SU-DHL-6 (cell line): ENCODE measurements at regions not wholly inside any gene's neighbourhood (a gene's known extent, or its start where the extent isn't known, plus 50 kb on each side); places are given as distances from the start of the nearest gene placed in this dataset.

Experiments used
- H2AFZ ChIP-seq: fragments of 200-600 bp; sonication (generic); 2 replicates; pipeline ENCODE4 v1.6.1; 2014; ENCODE audit warnings: low read depth, mild to moderate bottlenecking, moderate library complexity, mixed read lengths, antibody characterized with exemption, low read length; ENCODE audit not compliant: severe bottlenecking
- H3F3A ChIP-seq: fragments of 200-600 bp; shearing (Covaris generic); 2 replicates; pipeline ENCODE4 v1.6.0; 2016; ENCODE audit warnings: antibody characterized with exemption, mild to moderate bottlenecking; ENCODE audit not compliant: insufficient read depth
- H3K27ac ChIP-seq: fragments of 200-600 bp; sonication (generic); 2 replicates; pipeline ENCODE4 v1.5.1; 2016; ENCODE audit warnings: low read depth, mild to moderate bottlenecking, low read length, moderate library complexity, mixed read lengths
- H3K27me3 ChIP-seq: fragments of 200-600 bp; sonication (generic), shearing (Covaris generic); 2 replicates; pipeline ENCODE4 v1.6.0; 2014; ENCODE audit warnings: mild to moderate bottlenecking, low read length
- H3K36me3 ChIP-seq: fragments of 200-600 bp; sonication (generic); 2 replicates; pipeline ENCODE4 v1.6.1; 2014; ENCODE audit warnings: mild to moderate bottlenecking, low read length, mixed read lengths
- H3K4me2 ChIP-seq: fragments of 300-600, 200-600 bp; shearing (Covaris generic), sonication (generic); 2 replicates; pipeline ENCODE4 v1.6.0; 2014; ENCODE audit warnings: low read length, low read depth, mild to moderate bottlenecking; ENCODE audit not compliant: poor library complexity, severe bottlenecking
- H3K4me3 ChIP-seq: fragments of 200-600 bp; sonication (generic); 2 replicates; pipeline ENCODE4 v1.5.1; 2014; ENCODE audit warnings: antibody characterized with exemption, low read length, mild to moderate bottlenecking, mixed read lengths; ENCODE audit not compliant: insufficient read depth, poor library complexity, severe bottlenecking
- H3K79me2 ChIP-seq: fragments of 200-600 bp; sonication (generic); 2 replicates; pipeline ENCODE4 v1.6.1; 2014; ENCODE audit warnings: mild to moderate bottlenecking, low read length, moderate library complexity; ENCODE audit not compliant: insufficient read depth
- H3K9ac ChIP-seq: fragments of 200-600 bp; sonication (generic); 2 replicates; pipeline ENCODE4 v1.7.0; 2014; ENCODE audit warnings: mild to moderate bottlenecking, low read length
- H3K9me2 ChIP-seq: fragments of 200-600 bp; sonication (generic); replicated peaks from 2 replicates; pipeline ENCODE4 v1.6.1; 2014; ENCODE audit warnings: low read length; ENCODE audit not compliant: insufficient read depth
- H3K9me3 ChIP-seq: fragments of 200-600 bp; sonication (generic); 2 replicates; pipeline ENCODE4 v1.6.1; 2014; ENCODE audit warnings: low read length, mixed read lengths; ENCODE audit not compliant: insufficient read depth
- H4K20me1 ChIP-seq: fragments of 200-600 bp; sonication (generic); 2 replicates; pipeline ENCODE4 v1.6.1; 2014; ENCODE audit warnings: low read depth, mild to moderate bottlenecking, antibody characterized with exemption, low read length, moderate library complexity, mixed read lengths
- CTCF ChIP-seq: fragments of 200-600 bp; sonication (generic); IDR thresholded peaks from one replicate; pipeline ENCODE4 v1.5.1; 2017; ENCODE audit warnings: antibody characterized with exemption, mild to moderate bottlenecking, low read length, moderate library complexity; ENCODE audit not compliant: insufficient read depth, poor library complexity, severe bottlenecking
- EZH2phosphoT487 ChIP-seq: fragments of 200-600 bp; sonication (generic), shearing (Covaris generic); conservative IDR thresholded peaks from 2 replicates; pipeline ENCODE4 v1.6.1; 2018; ENCODE audit warnings: mild to moderate bottlenecking, antibody characterized with exemption, low read length, moderate library complexity, mixed read lengths

GRCh38 chr3:106617276-106617675 lies 748.5 kb upstream of the CBLB start:
- H4K20me1 ChIP-seq, result no peaks in the 10 kb centered on the region
- H3F3A ChIP-seq, result no peaks in the 10 kb centered on the region
- H2AFZ ChIP-seq, result no peak overlapping the region
- H3K27me3 ChIP-seq, result no peaks in the 10 kb centered on the region
- H3K9me3 ChIP-seq, result 0 out of 2 replicates have a peak, but pooled peaks cover 9% of the 10 kb centered on the region
- TF ChIP-seq EZH2phosphoT487 (no peak), CTCF (no peak)
- no peak overlapping the region for H3K27ac ChIP-seq
- H3K9me2 ChIP-seq, result no peaks in the 10 kb centered on the region
- no peak overlapping the region for H3K4me2 ChIP-seq
- no peak overlapping the region for H3K9ac ChIP-seq
- H3K4me3 ChIP-seq, result no peak overlapping the region
- no peaks in the 10 kb centered on the region for H3K79me2 ChIP-seq
- no peaks in the 10 kb centered on the region for H3K36me3 ChIP-seq

- Histone ChIP-seq H3K27ac (no peak overlapping the region), H3F3A (no peaks in the 10 kb centered on the region), H3K4me2 (no peak overlapping the region), H3K9me3 (peaks cover 10% of the 10 kb centered on the region; the same call in 1 of the 2 replicates), H2AFZ (no peak overlapping the region), H3K36me3 (no peaks in the 10 kb centered on the region), H3K79me2 (no peaks in the 10 kb centered on the region), H3K9me2 (no peaks in the 10 kb centered on the region), H3K9ac (no peak overlapping the region), H4K20me1 (no peaks in the 10 kb centered on the region), H3K4me3 (no peak overlapping the region), H3K27me3 (no peaks in the 10 kb centered on the region)
- TF ChIP-seq CTCF (no peak), EZH2phosphoT487 (no peak)
Observed at GRCh38 chr3:106620646-106621045, 751.8 kb upstream of the CBLB start.

GRCh38 chr3:106624154-106624553 lies 753.1 kb upstream of the CCDC54 start:
- TF ChIP-seq EZH2phosphoT487 (no peak), CTCF (no peak)
- H3K4me2 ChIP-seq, result no peak overlapping the region
- no peaks in the 10 kb centered on the region for H3F3A ChIP-seq
- no peak overlapping the region for H3K9ac ChIP-seq
- H3K9me3 ChIP-seq, result peaks cover 10% of the 10 kb centered on the region; the same call in 1 of the 2 replicates
- H3K4me3 ChIP-seq, result no peak overlapping the region
- H3K36me3 ChIP-seq, result no peaks in the 10 kb centered on the region
- H3K27ac ChIP-seq, result no peak overlapping the region
- no peak overlapping the region for H2AFZ ChIP-seq
- no peaks in the 10 kb centered on the region for H4K20me1 ChIP-seq
- H3K9me2 ChIP-seq, result no peaks in the 10 kb centered on the region
- H3K79me2 ChIP-seq, result no peaks in the 10 kb centered on the region
- H3K27me3 ChIP-seq, result no peaks in the 10 kb centered on the region
